ENCODE measurements at regions not wholly inside any gene's neighbourhood (a gene's known extent, or its start where the extent isn't known, plus 50 kb on each side); places are given as distances from the start of the nearest gene placed in this dataset.

DNA sequence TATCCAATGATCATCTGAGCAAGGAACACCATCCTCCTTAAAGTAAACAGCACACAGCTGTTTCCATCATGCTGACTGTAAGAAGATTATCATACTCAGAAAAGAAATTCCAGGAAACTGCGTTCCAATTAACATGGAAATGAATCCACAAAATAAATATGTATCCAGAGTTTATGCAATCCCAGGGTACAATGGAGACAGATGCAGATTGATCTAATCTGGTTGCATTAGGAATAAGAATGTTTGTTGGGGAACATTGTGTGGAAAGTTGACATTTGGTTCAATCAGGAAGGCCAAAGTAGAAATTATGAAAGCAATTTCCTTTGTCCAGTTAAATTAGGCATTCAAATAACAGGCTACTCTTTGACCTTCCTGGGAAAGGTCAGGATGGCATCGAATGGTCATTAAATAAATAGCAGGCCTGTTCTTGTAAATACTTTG is 236.9 kb upstream of the AMIGO2 start (continued):
- TF ChIP-seq, protein P1, sequence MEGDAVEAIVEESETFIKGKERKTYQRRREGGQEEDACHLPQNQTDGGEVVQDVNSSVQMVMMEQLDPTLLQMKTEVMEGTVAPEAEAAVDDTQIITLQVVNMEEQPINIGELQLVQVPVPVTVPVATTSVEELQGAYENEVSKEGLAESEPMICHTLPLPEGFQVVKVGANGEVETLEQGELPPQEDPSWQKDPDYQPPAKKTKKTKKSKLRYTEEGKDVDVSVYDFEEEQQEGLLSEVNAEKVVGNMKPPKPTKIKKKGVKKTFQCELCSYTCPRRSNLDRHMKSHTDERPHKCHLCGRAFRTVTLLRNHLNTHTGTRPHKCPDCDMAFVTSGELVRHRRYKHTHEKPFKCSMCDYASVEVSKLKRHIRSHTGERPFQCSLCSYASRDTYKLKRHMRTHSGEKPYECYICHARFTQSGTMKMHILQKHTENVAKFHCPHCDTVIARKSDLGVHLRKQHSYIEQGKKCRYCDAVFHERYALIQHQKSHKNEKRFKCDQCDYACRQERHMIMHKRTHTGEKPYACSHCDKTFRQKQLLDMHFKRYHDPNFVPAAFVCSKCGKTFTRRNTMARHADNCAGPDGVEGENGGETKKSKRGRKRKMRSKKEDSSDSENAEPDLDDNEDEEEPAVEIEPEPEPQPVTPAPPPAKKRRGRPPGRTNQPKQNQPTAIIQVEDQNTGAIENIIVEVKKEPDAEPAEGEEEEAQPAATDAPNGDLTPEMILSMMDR (IDR thresholded peaks at IDR 0.05) = no peak

DNA sequence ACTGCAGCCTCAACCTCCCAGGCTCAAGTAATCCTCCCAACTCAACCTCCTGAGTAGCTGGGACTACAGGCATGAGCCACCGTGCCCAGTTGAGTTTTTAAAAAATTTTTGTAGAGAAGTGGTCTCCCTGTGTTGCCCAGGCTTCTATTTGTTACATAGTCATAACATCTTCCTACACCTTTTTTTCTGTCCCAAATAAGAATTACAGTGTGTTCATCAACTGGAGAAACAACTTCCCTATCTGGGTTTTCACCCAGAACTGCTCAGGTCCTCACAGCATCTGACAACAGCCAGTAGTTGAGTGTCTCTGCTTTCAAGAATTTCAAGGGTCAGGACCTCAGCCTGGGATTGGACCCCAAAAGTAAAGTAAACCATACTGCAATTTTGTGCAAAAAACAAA is 235.2 kb upstream of the AMIGO2 start:
- peaks cover 5% of the 10 kb centered on the region; the same call in 1 of the 2 replicates for H3K27me3 ChIP-seq (ENCODE audit: insufficient read depth)
- H2AFZ ChIP-seq (ENCODE audit: low read depth) = no peak overlapping the region
- no peaks in the 10 kb centered on the region for H3K4me1 ChIP-seq (ENCODE audit: control insufficient read depth in 1 of 2, insufficient read depth in 2 of 2, low read depth in 1 of 2, low read length in 1 of 2)
- 29% methylated on average over 1 of the region's 1 CpG for WGBS (ENCODE audit: low lambda C conversion rate)
- no peak for DNase-seq
- H4K20me1 ChIP-seq (ENCODE audit: insufficient read depth) = no peaks in the 10 kb centered on the region
- POLR2A ChIA-PET = no interaction called here
- no peak overlapping the region for H3K27ac ChIP-seq (ENCODE audit: low read depth in 2 of 2, low read length in 1 of 2)
- no peak overlapping the region for H3K4me3 ChIP-seq (ENCODE audit: low read depth in 2 of 2, low read length in 1 of 2)
- H3K36me3 ChIP-seq (replicated peaks in 1 of 2; ENCODE audit: control insufficient read depth in 1 of 2, insufficient read depth in 2 of 2, low read length in 1 of 2) = no peaks in the 10 kb centered on the region
- no peak overlapping the region for H3K9ac ChIP-seq
- H3K9me2 ChIP-seq = no peaks in the 10 kb centered on the region
- TF ChIP-seq MEF2A (IDR thresholded peaks at IDR 0.05; ENCODE audit: borderline replicate concordance, low read depth) = no peak
- no peak for TF ChIP-seq RFX5 (IDR thresholded peaks at IDR 0.05; ENCODE audit: low read length)
- TF ChIP-seq NRF1 (IDR thresholded peaks at IDR 0.05; ENCODE audit: low read depth, low read length) = no peak
- no peak for TF ChIP-seq ELF1 (IDR thresholded peaks at IDR 0.05)
- no peak for TF ChIP-seq FOSL2 (IDR thresholded peaks at IDR 0.05; ENCODE audit: borderline replicate concordance, low read depth)
- no peak for TF ChIP-seq GATA2 (CRISPR knock-in tag; IDR thresholded peaks at IDR 0.05)
- no peak for TF ChIP-seq RXRA (IDR thresholded peaks at IDR 0.05; ENCODE audit: borderline replicate concordance, low read depth)
- TF ChIP-seq TEAD4 (IDR thresholded peaks at IDR 0.05; ENCODE audit: borderline replicate concordance, insufficient read depth) = no peak
- no peak for TF ChIP-seq JUND (IDR thresholded peaks at IDR 0.05)
- no peak for TF ChIP-seq MXI1 (IDR thresholded peaks at IDR 0.05; ENCODE audit: low read depth, low read length)
- no peak overlapping the region for H3K4me2 ChIP-seq
- H3F3A ChIP-seq (replicated peaks; ENCODE audit: insufficient read depth) = no peaks in the 10 kb centered on the region
- H3K9me3 ChIP-seq = no peaks in the 10 kb centered on the region
- H3K79me2 ChIP-seq (ENCODE audit: insufficient read depth) = no peaks in the 10 kb centered on the region
- CTCF ChIA-PET = no interaction called here

DNA sequence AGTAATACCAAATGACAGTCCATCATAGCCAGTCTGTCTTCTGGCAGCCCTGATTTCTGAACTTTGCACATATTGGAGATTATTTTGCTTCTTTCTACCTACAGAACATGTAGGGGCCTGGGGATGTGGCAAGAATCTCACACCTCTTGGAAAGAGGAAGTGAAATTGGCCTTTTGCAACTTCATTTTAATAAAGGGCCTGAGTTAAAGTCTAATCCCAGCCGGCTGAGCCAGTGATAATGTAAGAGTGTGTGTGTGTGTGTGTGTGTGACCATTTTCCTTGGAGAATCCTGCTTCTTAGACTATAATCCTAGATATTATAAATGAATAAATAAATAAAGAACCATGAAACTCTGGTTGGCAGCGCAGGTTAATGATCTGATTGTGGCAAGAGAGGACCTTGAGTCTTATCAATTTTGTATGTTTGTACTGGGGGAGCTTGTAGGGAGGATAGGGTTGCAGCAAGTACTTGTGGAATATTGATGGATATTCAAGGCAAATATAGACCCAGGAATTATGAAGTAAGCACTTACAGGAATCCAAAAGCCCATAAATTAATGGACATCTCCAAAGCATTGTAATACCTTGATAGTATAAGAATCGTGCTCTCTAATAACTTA is 233.2 kb upstream of the AMIGO2 start:
- 9% methylated on average over 3 of the region's 3 CpGs for WGBS (ENCODE audit: low lambda C conversion rate)
- H3K9me2 ChIP-seq = no peaks in the 10 kb centered on the region
- H3K79me2 ChIP-seq (ENCODE audit: insufficient read depth) = no peaks in the 10 kb centered on the region
- no peak overlapping the region for H3K27ac ChIP-seq (ENCODE audit: low read depth in 2 of 2, low read length in 1 of 2)
- no peaks in the 10 kb centered on the region for H3K4me1 ChIP-seq (ENCODE audit: control insufficient read depth in 1 of 2, insufficient read depth in 2 of 2, low read depth in 1 of 2, low read length in 1 of 2)
- H3K27me3 ChIP-seq (ENCODE audit: insufficient read depth) = peaks cover 6% of the 10 kb centered on the region; the same call in 1 of the 2 replicates
- no peaks in the 10 kb centered on the region for H3F3A ChIP-seq (replicated peaks; ENCODE audit: insufficient read depth)
- DNase-seq = no peak
- H4K20me1 ChIP-seq (ENCODE audit: insufficient read depth) = no peaks in the 10 kb centered on the region
- no peak overlapping the region for H3K4me2 ChIP-seq
- H3K4me3 ChIP-seq (ENCODE audit: low read depth in 2 of 2, low read length in 1 of 2) = no peak overlapping the region
- H3K36me3 ChIP-seq (replicated peaks in 1 of 2; ENCODE audit: control insufficient read depth in 1 of 2, insufficient read depth in 2 of 2, low read length in 1 of 2) = no peaks in the 10 kb centered on the region
- ChIA-PET POLR2A (no interaction called here), CTCF (interaction anchor here (0.7 kb wide), 1 partner anchor 46 kb away, joined by 3 read pairs; no protein-coding TSS in a partner anchor)
- H3K9me3 ChIP-seq = no peaks in the 10 kb centered on the region
- no peak overlapping the region for H3K9ac ChIP-seq
- H2AFZ ChIP-seq (ENCODE audit: low read depth) = no peak overlapping the region
- no peak for TF ChIP-seq MXI1 (IDR thresholded peaks at IDR 0.05; ENCODE audit: low read depth, low read length)
- no peak for TF ChIP-seq EZH2phosphoT487 (IDR thresholded peaks at IDR 0.05; ENCODE audit: borderline replicate concordance, low read depth)
- no peak for TF ChIP-seq NRF1 (IDR thresholded peaks at IDR 0.05; ENCODE audit: low read depth, low read length)
- TF ChIP-seq, protein P1 (IDR thresholded peaks at IDR 0.05) = no peak
- TF ChIP-seq YY1 (IDR thresholded peaks at IDR 0.05; ENCODE audit: low read depth) = no peak
- no peak for TF ChIP-seq FOXM1 (IDR thresholded peaks at IDR 0.05; ENCODE audit: low read depth)
- TF ChIP-seq, protein P2, sequence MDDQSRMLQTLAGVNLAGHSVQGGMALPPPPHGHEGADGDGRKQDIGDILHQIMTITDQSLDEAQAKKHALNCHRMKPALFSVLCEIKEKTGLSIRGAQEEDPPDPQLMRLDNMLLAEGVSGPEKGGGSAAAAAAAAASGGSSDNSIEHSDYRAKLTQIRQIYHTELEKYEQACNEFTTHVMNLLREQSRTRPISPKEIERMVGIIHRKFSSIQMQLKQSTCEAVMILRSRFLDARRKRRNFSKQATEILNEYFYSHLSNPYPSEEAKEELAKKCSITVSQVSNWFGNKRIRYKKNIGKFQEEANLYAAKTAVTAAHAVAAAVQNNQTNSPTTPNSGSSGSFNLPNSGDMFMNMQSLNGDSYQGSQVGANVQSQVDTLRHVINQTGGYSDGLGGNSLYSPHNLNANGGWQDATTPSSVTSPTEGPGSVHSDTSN (IDR thresholded peaks at IDR 0.05) = no peak
- no peak for TF ChIP-seq RXRA (IDR thresholded peaks at IDR 0.05; ENCODE audit: borderline replicate concordance, low read depth)
- TF ChIP-seq, protein P3, sequence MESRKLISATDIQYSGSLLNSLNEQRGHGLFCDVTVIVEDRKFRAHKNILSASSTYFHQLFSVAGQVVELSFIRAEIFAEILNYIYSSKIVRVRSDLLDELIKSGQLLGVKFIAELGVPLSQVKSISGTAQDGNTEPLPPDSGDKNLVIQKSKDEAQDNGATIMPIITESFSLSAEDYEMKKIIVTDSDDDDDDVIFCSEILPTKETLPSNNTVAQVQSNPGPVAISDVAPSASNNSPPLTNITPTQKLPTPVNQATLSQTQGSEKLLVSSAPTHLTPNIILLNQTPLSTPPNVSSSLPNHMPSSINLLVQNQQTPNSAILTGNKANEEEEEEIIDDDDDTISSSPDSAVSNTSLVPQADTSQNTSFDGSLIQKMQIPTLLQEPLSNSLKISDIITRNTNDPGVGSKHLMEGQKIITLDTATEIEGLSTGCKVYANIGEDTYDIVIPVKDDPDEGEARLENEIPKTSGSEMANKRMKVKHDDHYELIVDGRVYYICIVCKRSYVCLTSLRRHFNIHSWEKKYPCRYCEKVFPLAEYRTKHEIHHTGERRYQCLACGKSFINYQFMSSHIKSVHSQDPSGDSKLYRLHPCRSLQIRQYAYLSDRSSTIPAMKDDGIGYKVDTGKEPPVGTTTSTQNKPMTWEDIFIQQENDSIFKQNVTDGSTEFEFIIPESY (IDR thresholded peaks at IDR 0.05; ENCODE audit: borderline replicate concordance, low read depth) = no peak
- TF ChIP-seq FOSL2 (IDR thresholded peaks at IDR 0.05; ENCODE audit: borderline replicate concordance, low read depth) = no peak
- TF ChIP-seq FOXJ3 (CRISPR knock-in tag; IDR thresholded peaks at IDR 0.05) = no peak
- no peak for TF ChIP-seq TCF12 (IDR thresholded peaks at IDR 0.05)
- no peak for TF ChIP-seq RCOR1 (IDR thresholded peaks at IDR 0.05; ENCODE audit: low read length)

All from SK-N-SH (cell line).